GM18502 (cell line): ENCODE measurements at regions not wholly inside any gene's neighbourhood (a gene's known extent, or its start where the extent isn't known, plus 50 kb on each side); places are given as distances from the start of the nearest gene placed in this dataset.

Experiments used
- ATAC-seq: cut with Tn5 transposase; IDR thresholded peaks from one replicate; pipeline ENCODE4 v1.9.1; 2021; ENCODE audit warnings: mild to moderate bottlenecking; ENCODE audit not compliant: unreplicated experiment, poor library complexity

- ATAC-seq = peak; percentile 64
Observed at GRCh38 chr14:44316647-44317440, 190.2 kb downstream of the FSCB start.

DNA sequence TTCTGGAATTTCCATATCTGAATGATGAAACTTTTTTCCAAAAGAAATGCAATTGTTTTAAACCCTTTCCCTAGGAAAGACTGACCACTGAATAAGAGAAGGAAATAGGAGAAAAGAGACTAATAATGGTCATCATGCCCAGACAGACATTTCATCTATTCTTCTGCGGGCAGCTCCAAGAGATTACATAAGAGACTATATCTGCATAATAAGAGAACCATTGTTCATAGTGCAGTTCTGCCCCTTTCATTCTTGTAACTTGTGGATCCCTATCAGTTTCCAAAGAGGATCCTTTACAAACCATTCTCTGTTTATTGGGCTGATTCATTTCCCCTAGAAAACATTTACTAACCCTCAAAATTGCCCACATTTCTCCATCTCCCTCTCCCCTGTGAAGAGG, 197.8 kb downstream of the FSCB start:
- ATAC-seq = no peak

GRCh38 chr14:44300916-44301315, 206.2 kb downstream of the FSCB start:
- ATAC-seq = no peak

- ATAC-seq = no peak
Observed at GRCh38 chr14:44297437-44297836, 209.6 kb downstream of the FSCB start.

GRCh38 chr14:44291366-44291915, 215.6 kb downstream of the FSCB start:
- ATAC-seq = no peak

GRCh38 chr14:44287858-44288257, 219.2 kb downstream of the FSCB start:
- ATAC-seq = no peak

DNA sequence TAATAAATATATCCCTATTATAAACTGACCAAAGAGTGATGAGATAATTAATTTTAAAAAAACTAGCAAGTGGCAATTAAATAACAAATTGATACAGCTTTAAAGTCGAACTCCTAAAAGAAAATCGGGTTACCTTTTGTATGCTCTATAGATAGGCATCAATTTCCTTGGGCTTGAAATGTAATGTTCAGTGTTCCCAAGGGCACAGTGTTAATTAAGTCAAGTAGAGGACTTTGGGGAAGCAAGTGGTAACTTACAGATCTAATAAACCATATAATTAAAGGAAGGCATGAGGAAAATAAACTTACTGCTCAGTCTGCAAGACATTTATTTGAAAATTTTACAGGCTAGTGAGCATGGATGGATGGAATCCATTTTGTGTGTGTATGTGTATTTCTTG, 220.9 kb downstream of the FSCB start:
- ATAC-seq = no peak

- no peak for ATAC-seq
Observed at GRCh38 chr14:44283836-44284235, 223.2 kb downstream of the FSCB start.

- no peak for ATAC-seq
Observed at GRCh38 chr14:44279357-44279756, 227.7 kb downstream of the FSCB start.

GRCh38 chr14:44271637-44272036, 235.4 kb downstream of the FSCB start:
- ATAC-seq = no peak

DNA sequence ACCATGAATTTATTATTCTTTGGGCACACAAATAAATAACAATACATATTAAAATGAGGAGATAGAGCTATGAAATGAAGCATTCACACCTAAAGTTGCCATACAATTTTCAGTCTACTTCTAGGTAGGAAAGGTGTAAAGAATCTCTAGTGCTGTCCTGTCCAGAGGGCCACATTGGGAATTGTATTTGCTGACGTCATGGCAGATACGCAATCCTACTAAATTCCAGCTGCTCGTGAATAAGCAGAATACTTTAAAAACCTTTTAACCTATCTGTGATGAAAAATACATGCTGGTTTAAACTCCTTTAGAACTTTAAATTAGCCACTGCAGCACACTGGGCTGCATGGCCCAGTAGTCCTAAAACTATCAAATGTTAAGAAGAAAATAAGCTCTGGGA, 236.1 kb downstream of the FSCB start:
- no peak for ATAC-seq

DNA sequence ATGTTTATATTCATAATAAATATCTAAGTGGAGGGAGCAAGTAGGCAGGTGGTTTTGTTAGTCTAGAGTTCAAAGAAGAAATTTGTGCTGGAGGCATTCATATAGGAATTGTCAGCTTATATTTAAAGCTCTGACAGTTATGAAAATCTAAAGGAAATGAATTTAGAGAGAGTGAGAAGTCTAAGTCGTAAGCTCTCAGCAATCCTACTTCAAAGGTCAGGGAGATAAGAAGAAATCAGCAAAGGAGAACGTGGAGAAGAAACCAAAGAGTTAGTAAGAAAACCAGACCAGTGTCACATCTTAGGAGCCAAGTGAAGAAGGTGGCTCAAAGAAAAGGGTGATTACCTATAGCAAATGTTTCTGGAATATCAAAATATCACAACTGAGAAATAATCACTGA, 241.8 kb downstream of the FSCB start:
- no peak for ATAC-seq

GRCh38 chr14:44215660-44216059, 291.4 kb downstream of the FSCB start:
- ATAC-seq = no peak

- no peak for ATAC-seq
Observed at GRCh38 chr14:44211718-44212117, 295.4 kb downstream of the FSCB start.

- ATAC-seq = no peak
Observed at GRCh38 chr14:44204061-44204835, 302.8 kb downstream of the FSCB start.

DNA sequence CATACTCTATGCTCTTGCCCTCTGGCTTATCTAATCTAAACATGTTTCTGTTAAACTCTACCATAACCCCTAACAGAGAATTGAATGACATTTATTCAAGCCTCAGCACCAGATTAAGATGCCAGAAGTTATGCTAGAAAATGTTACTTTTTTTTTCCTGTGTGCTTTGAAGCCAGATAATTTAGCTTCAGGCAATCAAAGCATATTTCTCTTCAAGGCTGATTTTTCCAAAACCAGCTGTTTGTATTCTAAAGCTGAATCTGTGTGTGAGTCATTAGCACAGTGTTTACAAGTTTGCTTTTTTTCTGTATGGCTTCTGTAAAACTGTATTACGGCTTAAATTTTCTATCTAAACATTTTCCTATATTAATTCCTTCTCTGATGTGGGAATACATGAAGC, 326.1 kb downstream of the FSCB start:
- ATAC-seq = no peak

GRCh38 chr14:44170556-44170955, 336.5 kb downstream of the FSCB start:
- ATAC-seq = no peak

DNA sequence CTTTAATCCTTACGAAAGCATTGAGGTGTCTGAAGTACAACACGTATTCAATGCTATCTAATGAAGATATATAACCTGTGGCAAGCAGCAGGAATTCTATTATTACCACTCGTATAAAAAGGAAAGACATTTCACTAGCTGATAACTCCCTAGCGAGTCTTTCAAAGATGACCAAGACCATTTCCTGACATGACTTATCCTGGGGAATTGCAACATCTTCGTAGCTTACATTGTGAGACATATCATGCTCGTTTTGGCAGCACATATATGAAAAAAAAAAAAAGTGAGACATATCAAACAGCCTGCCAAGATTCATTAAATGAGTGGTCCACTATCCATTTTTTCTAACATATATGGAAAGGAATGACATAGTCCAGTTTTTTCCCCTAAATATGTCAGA, 337.0 kb downstream of the FSCB start:
- no peak for ATAC-seq

- ATAC-seq = no peak
Observed at GRCh38 chr14:44168566-44168965, 338.5 kb downstream of the FSCB start.

GRCh38 chr14:44166611-44167010, 340.5 kb downstream of the FSCB start:
- no peak for ATAC-seq

DNA sequence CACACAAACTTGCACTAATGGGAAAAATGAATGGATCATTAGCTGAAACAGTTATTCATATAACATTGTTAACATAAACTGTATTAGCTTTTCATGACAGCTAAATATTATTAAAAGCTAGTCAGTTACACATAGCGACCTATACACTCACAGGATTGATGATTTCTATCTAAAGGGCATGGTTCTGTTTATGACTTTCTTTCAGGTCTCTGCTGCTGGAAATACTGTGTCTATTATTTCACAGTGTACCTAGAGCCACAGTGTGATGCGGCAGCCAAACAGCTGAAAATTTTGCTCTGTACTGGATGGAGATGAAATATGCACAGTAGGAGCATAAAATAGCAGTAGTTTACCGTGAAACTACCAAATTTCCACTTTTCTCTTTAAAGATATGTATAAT, 341.1 kb downstream of the FSCB start:
- no peak for ATAC-seq
